GM20000 (cell line): ENCODE measurements at regions not wholly inside any gene's neighbourhood (a gene's known extent, or its start where the extent isn't known, plus 50 kb on each side); places are given as distances from the start of the nearest gene placed in this dataset.

ENCODE experiments used
- DNase-seq: peaks from one replicate; pipeline ENCODE4 v3.0.0; 2012; ENCODE audit warnings: low spot score
- TF ChIP-seq, protein P1 (sequence below): IDR thresholded peaks from 2 replicates; pipeline ENCODE4 v1.5.1; 2012; ENCODE audit warnings: mild to moderate bottlenecking, control low read depth; ENCODE audit errors: extremely low read depth, missing control alignments

DNA sequence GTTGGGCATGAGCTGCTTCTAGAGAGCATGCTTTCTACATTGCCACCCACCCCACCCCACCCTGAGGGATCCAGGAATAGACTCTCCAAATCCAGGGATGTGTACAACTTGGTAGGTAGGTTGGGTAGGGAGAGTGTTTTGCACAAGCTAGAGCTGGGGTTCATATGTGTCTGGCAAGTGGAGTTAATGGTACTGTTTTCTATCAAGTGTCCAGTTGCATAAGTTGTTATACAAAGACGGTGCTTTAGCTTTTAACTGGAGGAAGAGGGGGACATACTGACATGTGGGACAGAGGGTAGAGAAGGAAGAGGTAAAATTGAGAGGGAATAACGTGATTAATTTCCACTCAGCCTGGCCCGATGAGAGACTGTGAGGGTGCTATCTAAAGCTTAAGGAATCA is 51.0 kb upstream of the TNC start:
- DNase-seq: no peak

DNA sequence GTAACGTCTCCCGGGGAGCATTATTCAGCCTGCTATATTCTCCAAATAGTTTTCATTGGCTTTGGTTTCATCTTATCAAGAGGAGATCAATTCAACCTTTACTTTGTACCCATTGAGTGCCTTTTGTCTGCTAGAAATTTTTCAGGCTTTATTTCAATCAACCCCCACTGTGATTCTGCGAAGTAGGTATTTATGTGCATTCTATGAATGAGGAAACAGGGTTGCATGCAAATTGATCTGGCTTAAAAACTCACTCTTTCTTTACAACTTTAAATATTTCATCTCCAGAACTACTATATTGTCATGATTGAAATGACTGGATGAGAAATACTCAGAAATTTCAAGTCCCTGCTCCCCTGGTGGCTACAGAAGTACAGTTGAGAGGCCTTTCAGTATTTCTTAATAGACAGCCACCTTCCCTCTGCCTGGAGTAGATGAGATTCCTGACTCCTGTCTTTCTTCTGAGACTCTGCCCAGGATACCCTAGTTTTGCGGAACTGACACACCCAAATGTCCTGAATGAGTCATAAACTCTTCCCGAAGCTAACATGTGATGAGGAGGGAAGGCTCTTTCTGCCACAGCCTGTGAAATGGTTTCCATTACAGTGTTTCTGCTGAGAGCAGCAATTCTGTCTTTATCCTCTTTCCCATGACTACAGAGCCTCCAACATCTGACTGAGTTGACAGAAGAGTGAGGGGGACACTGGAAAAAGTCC is 52.6 kb upstream of the TNC start:
- DNase-seq: no peak
- TF ChIP-seq, protein P1, sequence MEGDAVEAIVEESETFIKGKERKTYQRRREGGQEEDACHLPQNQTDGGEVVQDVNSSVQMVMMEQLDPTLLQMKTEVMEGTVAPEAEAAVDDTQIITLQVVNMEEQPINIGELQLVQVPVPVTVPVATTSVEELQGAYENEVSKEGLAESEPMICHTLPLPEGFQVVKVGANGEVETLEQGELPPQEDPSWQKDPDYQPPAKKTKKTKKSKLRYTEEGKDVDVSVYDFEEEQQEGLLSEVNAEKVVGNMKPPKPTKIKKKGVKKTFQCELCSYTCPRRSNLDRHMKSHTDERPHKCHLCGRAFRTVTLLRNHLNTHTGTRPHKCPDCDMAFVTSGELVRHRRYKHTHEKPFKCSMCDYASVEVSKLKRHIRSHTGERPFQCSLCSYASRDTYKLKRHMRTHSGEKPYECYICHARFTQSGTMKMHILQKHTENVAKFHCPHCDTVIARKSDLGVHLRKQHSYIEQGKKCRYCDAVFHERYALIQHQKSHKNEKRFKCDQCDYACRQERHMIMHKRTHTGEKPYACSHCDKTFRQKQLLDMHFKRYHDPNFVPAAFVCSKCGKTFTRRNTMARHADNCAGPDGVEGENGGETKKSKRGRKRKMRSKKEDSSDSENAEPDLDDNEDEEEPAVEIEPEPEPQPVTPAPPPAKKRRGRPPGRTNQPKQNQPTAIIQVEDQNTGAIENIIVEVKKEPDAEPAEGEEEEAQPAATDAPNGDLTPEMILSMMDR: no peak

More for the DNA sequence above, 51.0 kb upstream of the TNC start:
- TF ChIP-seq, protein P1: no peak

DNA sequence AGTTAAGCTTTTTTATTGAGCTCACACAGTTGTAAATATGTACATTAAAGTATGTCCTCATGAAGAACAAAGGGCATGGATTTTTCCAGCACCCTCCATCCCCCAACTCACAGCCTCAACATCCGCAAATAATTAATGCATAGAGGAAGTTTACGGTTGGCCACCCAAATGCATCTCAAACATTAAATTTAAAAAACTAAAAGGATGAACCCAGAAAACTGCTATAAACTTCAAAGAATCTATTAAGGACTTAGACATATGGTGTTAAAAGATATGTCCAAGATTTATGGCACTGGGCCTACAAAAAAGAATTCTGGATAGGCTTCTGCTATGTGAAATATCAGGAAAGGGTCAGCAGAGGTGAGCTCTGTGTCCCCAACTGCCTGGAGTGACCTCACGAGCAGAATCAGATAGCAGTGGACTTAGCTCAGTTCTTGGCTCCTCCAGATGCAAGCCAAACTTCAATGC is 54.0 kb upstream of the TNC start:
- no peak for DNase-seq
- TF ChIP-seq, protein P1: no peak

DNA sequence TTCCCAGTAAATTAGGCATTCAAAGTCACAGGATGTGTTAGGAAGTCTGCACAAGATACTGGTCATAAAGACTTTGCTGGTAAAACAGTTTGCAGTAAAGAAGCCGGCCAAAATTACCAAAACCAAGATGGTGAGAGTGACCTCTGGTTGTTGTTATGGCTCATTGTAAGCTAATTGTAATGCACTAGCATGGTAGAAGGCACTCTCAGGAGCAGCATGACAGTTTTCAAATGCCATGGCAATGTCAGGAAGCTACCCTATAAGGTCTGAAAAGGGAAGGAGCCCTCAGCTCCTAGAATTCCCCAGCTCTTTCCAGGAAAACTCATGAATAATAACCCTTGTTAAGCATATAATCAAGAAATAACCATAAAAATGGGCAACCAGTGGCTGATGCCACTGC is 64.3 kb upstream of the TNC start:
- TF ChIP-seq, protein P1: no peak
- DNase-seq: no peak

DNA sequence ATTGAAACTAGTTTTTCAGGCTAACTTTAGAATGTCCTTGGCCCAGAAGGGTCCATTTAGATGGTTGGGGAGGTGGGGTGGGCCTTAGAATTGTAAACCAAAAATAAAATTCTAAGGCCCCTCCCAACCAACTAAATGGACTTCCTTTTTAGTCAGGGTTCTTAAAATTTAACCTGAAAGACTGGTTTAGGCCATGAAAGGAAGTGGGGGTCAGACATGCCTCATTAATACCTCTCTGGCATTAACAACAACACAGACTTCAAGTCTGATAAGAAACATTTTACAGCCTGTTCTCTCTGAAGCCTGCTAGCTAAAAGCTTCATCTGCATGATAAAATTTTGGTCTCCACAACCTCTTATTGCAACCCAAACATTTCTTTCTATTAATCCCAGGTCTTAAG is 65.5 kb upstream of the TNC start:
- TF ChIP-seq, protein P1: no peak
- no peak for DNase-seq

DNA sequence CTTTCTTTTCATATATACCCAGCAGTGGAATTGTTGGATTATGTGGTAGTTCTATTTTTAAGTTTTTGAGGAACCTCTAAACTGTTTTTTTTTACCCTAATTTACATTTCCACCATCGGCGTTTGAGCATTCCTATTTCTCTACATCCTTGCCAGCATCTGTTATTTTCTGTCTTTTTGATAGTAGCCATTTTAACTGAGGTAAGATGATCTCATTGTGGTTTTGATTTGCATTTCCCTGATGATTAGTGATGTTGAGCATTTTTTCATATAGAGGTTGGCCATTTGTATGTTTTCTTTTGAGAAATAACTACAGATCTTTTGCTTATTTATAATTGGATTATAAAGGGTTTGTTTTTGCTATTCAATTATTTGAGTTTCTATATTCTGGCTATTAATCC is 71.7 kb upstream of the TNC start:
- TF ChIP-seq, protein P1: no peak
- no peak for DNase-seq

DNA sequence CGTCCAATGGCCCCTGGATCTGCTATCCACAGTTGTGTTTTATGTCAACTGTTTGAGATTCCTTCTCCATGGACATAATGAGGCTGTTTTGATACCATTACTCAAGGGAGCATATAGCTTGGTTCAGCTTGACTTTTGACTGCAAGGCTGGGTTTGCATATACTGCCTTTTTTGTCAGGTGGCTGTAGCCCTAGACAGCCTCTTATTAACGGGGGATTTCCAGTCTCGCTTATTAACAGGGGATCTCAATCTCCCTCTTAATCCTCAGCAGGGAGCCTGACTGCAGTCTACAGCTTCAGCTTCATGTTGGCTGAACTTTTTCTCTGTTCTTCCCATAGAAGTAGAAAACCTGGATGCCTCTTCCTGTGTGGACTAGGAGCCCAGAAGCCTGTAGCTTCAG is 73.7 kb upstream of the TNC start:
- no peak for DNase-seq
- TF ChIP-seq, protein P1: no peak
